GM19035 (cell line): ENCODE measurements at regions not wholly inside any gene's neighbourhood (a gene's known extent, or its start where the extent isn't known, plus 50 kb on each side); places are given as distances from the start of the nearest gene placed in this dataset.
"Not testable (repeated sequence)": the region's sequence is repeated elsewhere in the genome, so short reads cannot be mapped to it uniquely, and the experiment has no call there.

Experiments used
- ATAC-seq: cut with Tn5 transposase; IDR thresholded peaks from one replicate; pipeline ENCODE4 v1.9.1; 2021; ENCODE audit not compliant: unreplicated experiment

GRCh38 chr1:148210624-148211023 lies 58.5 kb upstream of the NBPF11 start:
- ATAC-seq = not testable (repeated sequence)

- ATAC-seq = not testable (repeated sequence)
These were observed 58.1 kb upstream of the NBPF11 start for GRCh38 chr1:148210166-148210565.

- ATAC-seq = not testable (repeated sequence)
These were observed 49.9 kb upstream of the NBPF11 start for GRCh38 chr1:148202013-148202412.
